Osteocyte (in vitro differentiated cells): ENCODE measurements at regions not wholly inside any gene's neighbourhood (a gene's known extent, or its start where the extent isn't known, plus 50 kb on each side); places are given as distances from the start of the nearest gene placed in this dataset.
A peak's percentile ranks its signal among the peaks of the same experiment; 100 is the strongest.

ENCODE experiments used
- DNase-seq: peaks from one replicate; pipeline ENCODE4 v3.0.0; 2021; ENCODE audit warnings: mixed read lengths; ENCODE audit not compliant: unreplicated experiment; ENCODE audit errors: extremely low spot score
- H3K27ac Mint-ChIP-seq: one replicate; pipeline ENCODE4 v1.8.0; 2021; ENCODE audit warnings: mild to moderate bottlenecking, mixed read lengths; ENCODE audit not compliant: unreplicated experiment
- H3K27me3 Mint-ChIP-seq: one replicate; pipeline ENCODE4 v1.8.0; 2021; ENCODE audit warnings: mixed read lengths; ENCODE audit not compliant: unreplicated experiment
- H3K36me3 Mint-ChIP-seq: one replicate; pipeline ENCODE4 v1.8.0; 2021; ENCODE audit warnings: mixed read lengths; ENCODE audit not compliant: unreplicated experiment
- H3K4me1 Mint-ChIP-seq: one replicate; pipeline ENCODE4 v1.8.0; 2021; ENCODE audit warnings: mixed read lengths; ENCODE audit not compliant: unreplicated experiment
- H3K4me3 Mint-ChIP-seq: one replicate; pipeline ENCODE4 v1.8.0; 2021; ENCODE audit warnings: mild to moderate bottlenecking, moderate library complexity, mixed read lengths; ENCODE audit not compliant: unreplicated experiment
- H3K9me3 Mint-ChIP-seq: one replicate; pipeline ENCODE4 v1.8.0; 2021; ENCODE audit warnings: mixed read lengths; ENCODE audit not compliant: unreplicated experiment
- CTCF ChIP-seq: fragments of 200-600 bp; sonication (generic); IDR thresholded peaks from 2 replicates; pipeline ENCODE4 v1.5.0; 2021; ENCODE audit warnings: antibody characterized with exemption, mild to moderate bottlenecking, moderate library complexity

GRCh38 chr17:36752096-36752888 lies 150.9 kb downstream of the MRM1 start:
- Mint-ChIP-seq H3K27ac (no peak overlapping the region), H3K4me3 (no peak overlapping the region), H3K9me3 (no peaks in the 10 kb centered on the region), H3K36me3 (no peaks in the 10 kb centered on the region), H3K27me3 (peaks cover 17% of the 10 kb centered on the region), H3K4me1 (no peaks in the 10 kb centered on the region)
- no peak for DNase-seq
- TF ChIP-seq CTCF, result no peak

GRCh38 chr17:36755586-36755985 lies 154.2 kb downstream of the MRM1 start:
- peak; percentile 22 for TF ChIP-seq CTCF
- no peak for DNase-seq
- no peaks in the 10 kb centered on the region for H3K36me3 Mint-ChIP-seq
- no peaks in the 10 kb centered on the region for H3K9me3 Mint-ChIP-seq
- H3K27ac Mint-ChIP-seq, result no peak overlapping the region
- peaks cover 8% of the 10 kb centered on the region for H3K27me3 Mint-ChIP-seq
- H3K4me3 Mint-ChIP-seq, result no peak overlapping the region
- no peaks in the 10 kb centered on the region for H3K4me1 Mint-ChIP-seq

- Mint-ChIP-seq H3K9me3 (no peaks in the 10 kb centered on the region), H3K4me1 (no peaks in the 10 kb centered on the region)
- no peak for TF ChIP-seq CTCF
Observed at GRCh38 chr17:36756695-36757094, 155.3 kb downstream of the MRM1 start.

GRCh38 chr17:36760425-36760824 lies 159.0 kb downstream of the MRM1 start:
- Mint-ChIP-seq H3K27me3 (no peaks in the 10 kb centered on the region), H3K36me3 (no peaks in the 10 kb centered on the region), H3K9me3 (no peaks in the 10 kb centered on the region)

More at GRCh38 chr17:36756695-36757094, 155.3 kb downstream of the MRM1 start:
- DNase-seq, result no peak
- no peak overlapping the region for H3K4me3 Mint-ChIP-seq
- H3K27ac Mint-ChIP-seq, result no peak overlapping the region
- H3K27me3 Mint-ChIP-seq, result peaks cover 8% of the 10 kb centered on the region
- H3K36me3 Mint-ChIP-seq, result no peaks in the 10 kb centered on the region

More at GRCh38 chr17:36760425-36760824, 159.0 kb downstream of the MRM1 start:
- Mint-ChIP-seq H3K4me3 (no peak overlapping the region), H3K4me1 (no peaks in the 10 kb centered on the region), H3K27ac (no peak overlapping the region)
- DNase-seq, result no peak
- TF ChIP-seq CTCF, result no peak
